Cardiac fibroblast (primary cell): ENCODE measurements at regions not wholly inside any gene's neighbourhood (a gene's known extent, or its start where the extent isn't known, plus 50 kb on each side); places are given as distances from the start of the nearest gene placed in this dataset.

Source experiments
- DNase-seq, 2 donors: peaks; one replicate each; pipeline versions ENCODE4 v3.0.0 to v3.0.0-alpha.2; 2010; ENCODE audit warnings: low read depth in 2 of 2
- H3K4me3 ChIP-seq, 2 donors: replicated peaks in 1 of 2; 1 replicate in 1 of 2; 2 replicates in 1 of 2; pipeline ENCODE4 v1.5.1; 2011; ENCODE audit warnings: low read depth in 2 of 2, low read length in 2 of 2, mild to moderate bottlenecking in 2 of 2, moderate library complexity in 1 of 2
- CTCF ChIP-seq: IDR thresholded peaks from one replicate; pipeline ENCODE4 v1.5.1; 2011; ENCODE audit warnings: low read depth, mild to moderate bottlenecking, low read length, inconsistent platforms

GRCh38 chr9:129383019-129383560, 205.0 kb upstream of the IER5L start:
- DNase-seq, result peak in 1 of 2 donors; percentile 6
- no peak for TF ChIP-seq CTCF
- peak overlapping the region; percentile 27 to 38 for H3K4me3 ChIP-seq

GRCh38 chr9:129382281-129383018, 204.4 kb upstream of the IER5L start:
- TF ChIP-seq CTCF, result no peak
- no peak overlapping the region for H3K4me3 ChIP-seq
- DNase-seq, result no peak

GRCh38 chr9:129381481-129381957, 203.5 kb upstream of the IER5L start:
- no peak for DNase-seq
- TF ChIP-seq CTCF, result no peak
- no peak overlapping the region for H3K4me3 ChIP-seq

- DNase-seq, result no peak
- no peak overlapping the region for H3K4me3 ChIP-seq
- no peak for TF ChIP-seq CTCF
Measured at GRCh38 chr9:129380961-129381401, 202.9 kb upstream of the IER5L start.

GRCh38 chr9:129379886-129380285, 201.8 kb upstream of the IER5L start:
- no peak for TF ChIP-seq CTCF
- no peak overlapping the region for H3K4me3 ChIP-seq
- no peak for DNase-seq

- DNase-seq, result no peak
- no peak overlapping the region for H3K4me3 ChIP-seq
- no peak for TF ChIP-seq CTCF
Measured at GRCh38 chr9:129379181-129379836, 201.2 kb upstream of the IER5L start.
